AG09309 (cell line): ENCODE measurements at regions not wholly inside any gene's neighbourhood (a gene's known extent, or its start where the extent isn't known, plus 50 kb on each side); places are given as distances from the start of the nearest gene placed in this dataset.

Experiments used
- DNase-seq: peaks from one replicate; pipeline ENCODE4 v3.0.0-alpha.2; 2010; ENCODE audit warnings: low read depth
- H3K4me3 ChIP-seq: 2 replicates; pipeline ENCODE4 v1.5.1; 2011; ENCODE audit warnings: mild to moderate bottlenecking, low read depth, low read length, moderate library complexity; ENCODE audit not compliant: control insufficient read depth
- CTCF ChIP-seq: IDR thresholded peaks from 2 replicates; pipeline ENCODE4 v1.5.1; 2011; ENCODE audit warnings: mild to moderate bottlenecking, low read depth, low read length, inconsistent platforms; ENCODE audit not compliant: insufficient read depth, control insufficient read depth; ENCODE audit errors: missing control alignments

- no peak for TF ChIP-seq CTCF
- no peak for DNase-seq
- no peak overlapping the region for H3K4me3 ChIP-seq
Observed at GRCh38 chr18:51519571-51519970, 322.1 kb upstream of the MEX3C start.

GRCh38 chr18:51520676-51521180 is 323.2 kb upstream of the MEX3C start:
- no peak for TF ChIP-seq CTCF
- DNase-seq, result no peak
- no peak overlapping the region for H3K4me3 ChIP-seq

- TF ChIP-seq CTCF, result no peak
- no peak for DNase-seq
- H3K4me3 ChIP-seq, result no peak overlapping the region
Observed at GRCh38 chr18:51522338-51522737, 324.9 kb upstream of the MEX3C start.

- no peak for DNase-seq
- no peak for TF ChIP-seq CTCF
- no peak overlapping the region for H3K4me3 ChIP-seq
Observed at GRCh38 chr18:51522821-51523220, 325.3 kb upstream of the MEX3C start.

GRCh38 chr18:51523671-51524070 is 326.2 kb upstream of the MEX3C start:
- TF ChIP-seq CTCF, result no peak
- no peak overlapping the region for H3K4me3 ChIP-seq
- no peak for DNase-seq

- no peak for TF ChIP-seq CTCF
- DNase-seq, result no peak
- H3K4me3 ChIP-seq, result no peak overlapping the region
Observed at GRCh38 chr18:51525453-51526225, 328.2 kb upstream of the MEX3C start.
